Stomach (tissue), 4 donors: ENCODE measurements at regions not wholly inside any gene's neighbourhood (a gene's known extent, or its start where the extent isn't known, plus 50 kb on each side); places are given as distances from the start of the nearest gene placed in this dataset.

Source experiments
- POLR2A ChIP-seq, 4 donors: fragments of 450-650 bp; IDR thresholded peaks; one replicate each; pipeline ENCODE4 v1.6.1; 2016; ENCODE audit warnings: antibody characterized with exemption in 4 of 4, control low read depth in 2 of 4, mild to moderate bottlenecking in 1 of 4, moderate library complexity in 1 of 4
- POLR2AphosphoS5 ChIP-seq, 3 donors: sonication (generic); formaldehyde crosslinking; IDR thresholded peaks; one replicate each; pipeline ENCODE4 v1.6.1; 2016; ENCODE audit warnings: antibody characterized with exemption in 3 of 3
- TF ChIP-seq, protein P1 (sequence below), 7 experiments: fragments of 450-650 bp in 4 of 7; fragments of 200-600 bp in 3 of 7; sonication (generic) in 3 of 7; IDR thresholded peaks; one replicate each; pipeline ENCODE4 v1.5.1; 2016 to 2019; ENCODE audit warnings: antibody characterized with exemption in 7 of 7, control low read depth in 2 of 7, mild to moderate bottlenecking in 1 of 7

DNA sequence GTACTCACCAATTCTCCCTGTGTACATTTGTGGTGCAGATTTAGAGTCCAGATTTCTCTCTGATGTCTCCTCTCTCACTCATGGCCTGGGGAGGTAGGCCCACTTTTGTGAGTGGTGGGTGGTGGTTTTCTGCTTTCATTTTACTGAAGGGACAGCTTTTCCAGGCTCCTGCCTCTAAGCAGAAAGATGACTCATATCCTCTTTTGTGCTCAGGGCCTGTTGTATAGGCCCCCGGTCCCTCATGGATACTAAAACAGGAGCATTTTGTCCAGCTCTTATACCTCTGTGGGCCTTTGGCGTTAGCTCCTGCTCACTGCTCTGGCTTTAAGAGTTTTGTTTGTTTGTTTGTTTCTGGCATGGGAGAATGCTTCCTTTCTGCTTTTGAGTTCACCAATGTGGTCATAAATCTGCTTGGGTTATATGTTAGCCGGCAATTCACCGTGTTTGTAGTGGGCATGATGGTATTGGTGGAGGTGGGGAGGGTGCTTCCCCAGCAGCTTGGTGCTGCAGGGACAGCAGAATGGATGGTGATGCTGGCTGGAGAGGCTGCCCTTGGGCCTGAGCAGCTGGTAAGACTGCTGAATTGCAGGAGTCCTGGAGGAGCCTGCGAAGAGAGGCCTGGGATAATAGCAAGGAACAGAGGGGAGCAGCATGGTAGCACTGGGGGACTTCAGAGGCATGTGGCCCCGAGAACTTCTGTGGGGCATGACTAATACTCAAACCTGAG is 468.7 kb downstream of the RPS24 start:
- TF ChIP-seq, protein P1, sequence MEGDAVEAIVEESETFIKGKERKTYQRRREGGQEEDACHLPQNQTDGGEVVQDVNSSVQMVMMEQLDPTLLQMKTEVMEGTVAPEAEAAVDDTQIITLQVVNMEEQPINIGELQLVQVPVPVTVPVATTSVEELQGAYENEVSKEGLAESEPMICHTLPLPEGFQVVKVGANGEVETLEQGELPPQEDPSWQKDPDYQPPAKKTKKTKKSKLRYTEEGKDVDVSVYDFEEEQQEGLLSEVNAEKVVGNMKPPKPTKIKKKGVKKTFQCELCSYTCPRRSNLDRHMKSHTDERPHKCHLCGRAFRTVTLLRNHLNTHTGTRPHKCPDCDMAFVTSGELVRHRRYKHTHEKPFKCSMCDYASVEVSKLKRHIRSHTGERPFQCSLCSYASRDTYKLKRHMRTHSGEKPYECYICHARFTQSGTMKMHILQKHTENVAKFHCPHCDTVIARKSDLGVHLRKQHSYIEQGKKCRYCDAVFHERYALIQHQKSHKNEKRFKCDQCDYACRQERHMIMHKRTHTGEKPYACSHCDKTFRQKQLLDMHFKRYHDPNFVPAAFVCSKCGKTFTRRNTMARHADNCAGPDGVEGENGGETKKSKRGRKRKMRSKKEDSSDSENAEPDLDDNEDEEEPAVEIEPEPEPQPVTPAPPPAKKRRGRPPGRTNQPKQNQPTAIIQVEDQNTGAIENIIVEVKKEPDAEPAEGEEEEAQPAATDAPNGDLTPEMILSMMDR (IDR thresholded peaks at IDR 0.05): no peak
- TF ChIP-seq POLR2A (IDR thresholded peaks at IDR 0.05): no peak
- no peak for TF ChIP-seq POLR2AphosphoS5 (IDR thresholded peaks at IDR 0.05)
